ENCODE measurements at regions not wholly inside any gene's neighbourhood (a gene's known extent, or its start where the extent isn't known, plus 50 kb on each side); places are given as distances from the start of the nearest gene placed in this dataset.

DNA sequence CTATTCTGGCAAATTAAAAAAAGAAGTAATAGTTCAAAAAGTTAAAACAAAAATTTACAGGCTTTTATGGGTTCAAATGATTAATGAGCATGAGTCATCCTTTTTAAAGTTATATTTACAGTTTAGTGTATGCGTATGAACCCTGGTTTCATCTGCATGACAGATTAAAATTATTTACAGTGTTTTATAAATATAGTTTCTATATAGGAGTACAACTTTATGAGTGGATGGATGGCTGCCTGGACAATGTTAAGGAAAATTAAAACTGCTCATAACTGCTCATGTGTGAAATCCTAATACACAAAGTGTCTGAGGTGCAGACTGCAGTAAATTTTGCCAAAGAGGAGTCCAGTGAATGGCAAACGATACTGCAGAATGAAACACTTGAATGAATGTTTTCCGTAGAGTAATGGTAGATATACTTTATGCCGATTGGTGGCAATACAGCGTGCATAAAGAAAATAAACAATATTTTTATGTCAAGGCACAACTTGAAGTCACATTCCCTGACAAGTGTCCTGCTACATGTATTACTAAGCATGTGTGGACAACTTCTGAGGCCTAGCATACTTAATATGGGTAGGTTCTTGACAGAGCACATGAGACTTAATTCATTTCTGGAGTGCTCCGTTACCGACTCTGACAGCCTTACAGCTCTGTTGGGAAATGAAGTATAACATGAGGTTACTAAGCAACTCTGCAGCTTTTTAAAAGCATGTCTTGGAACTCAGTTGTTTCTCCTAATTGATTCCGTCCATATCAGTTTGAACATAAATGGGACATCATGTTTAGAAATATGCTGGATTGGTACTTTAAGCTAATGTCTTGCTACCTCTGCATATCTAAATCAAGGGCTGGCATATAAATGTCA lies 985.6 kb upstream of the PCDH7 start:
- no peaks in the 10 kb centered on the region for H3K79me2 ChIP-seq (ENCODE audit: low read depth)
- no TSS peak for BruUV-seq (replicated peaks)
- H3K4me1 ChIP-seq (replicated peaks; ENCODE audit: insufficient read depth): no peaks in the 10 kb centered on the region
- H4K20me1 ChIP-seq (ENCODE audit: insufficient read depth): no peaks in the 10 kb centered on the region
- POLR2A ChIA-PET (ENCODE audit: unreplicated experiment): no interaction called here
- no peaks in the 10 kb centered on the region for H3F3A ChIP-seq (ENCODE audit: insufficient read depth, low read depth)
- no peaks in the 10 kb centered on the region for H3K27me3 ChIP-seq (ENCODE audit: insufficient read depth, low read depth)
- no peak overlapping the region for H2AFZ ChIP-seq
- no peaks in the 10 kb centered on the region for H3K9me2 ChIP-seq (ENCODE audit: insufficient read depth)
- no peak overlapping the region for H3K4me3 ChIP-seq
- no peaks in the 10 kb centered on the region for H3K9me3 ChIP-seq (ENCODE audit: insufficient read depth, low read depth)
- H3K36me3 ChIP-seq (ENCODE audit: low read depth): no peaks in the 10 kb centered on the region
- intact Hi-C loops (cut with micrococcal nuclease; ENCODE audit: unreplicated experiment): no loop called here
- TF ChIP-seq EZH2 (IDR thresholded peaks at IDR 0.05; ENCODE audit: low read depth) (no peak), CTCF (conservative IDR thresholded peaks at IDR 0.05) (no peak)
- H3K27ac ChIP-seq: no peak overlapping the region
- no peak for DNase-seq
- CTCF ChIA-PET: no interaction called here
- H3K4me2 ChIP-seq: no peak overlapping the region

DNA sequence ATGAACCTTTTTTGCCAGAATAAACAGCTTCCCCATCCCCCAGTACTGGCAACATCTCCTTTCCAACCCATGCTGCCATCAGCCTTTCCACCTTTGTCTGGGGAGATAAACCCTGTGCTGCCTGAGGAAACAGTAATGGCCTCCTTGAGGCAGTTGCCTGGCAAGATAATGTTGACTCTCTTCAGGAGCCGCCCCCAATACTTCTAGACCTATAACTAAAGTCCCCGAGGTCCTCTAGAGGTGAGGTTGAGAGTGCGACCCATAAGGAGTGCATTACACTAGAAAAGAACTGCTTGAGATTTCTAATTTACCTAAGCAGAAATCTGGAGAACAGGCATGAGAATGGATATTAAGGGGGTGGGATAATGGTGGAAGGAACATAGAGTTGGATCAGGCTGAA lies 963.2 kb upstream of the PCDH7 start:
- Histone ChIP-seq H3K4me3 (no peak overlapping the region), H3K4me1 (replicated peaks; ENCODE audit: insufficient read depth) (no peaks in the 10 kb centered on the region), H3K27ac (no peak overlapping the region), H3F3A (ENCODE audit: insufficient read depth, low read depth) (no peaks in the 10 kb centered on the region), H3K79me2 (ENCODE audit: low read depth) (no peaks in the 10 kb centered on the region), H3K9me2 (ENCODE audit: insufficient read depth) (no peaks in the 10 kb centered on the region), H3K27me3 (ENCODE audit: insufficient read depth, low read depth) (no peaks in the 10 kb centered on the region), H3K9me3 (ENCODE audit: insufficient read depth, low read depth) (no peaks in the 10 kb centered on the region), H3K36me3 (ENCODE audit: low read depth) (no peaks in the 10 kb centered on the region), H2AFZ (no peak overlapping the region), H3K4me2 (no peak overlapping the region), H4K20me1 (ENCODE audit: insufficient read depth) (no peaks in the 10 kb centered on the region)
- no peak for DNase-seq
- TF ChIP-seq CTCF (conservative IDR thresholded peaks at IDR 0.05): no peak
- no peak for TF ChIP-seq EZH2 (IDR thresholded peaks at IDR 0.05; ENCODE audit: low read depth)
- ChIA-PET POLR2A (ENCODE audit: unreplicated experiment) (no interaction called here), CTCF (no interaction called here)
- intact Hi-C loops (cut with micrococcal nuclease; ENCODE audit: unreplicated experiment): no loop called here
- no TSS peak for BruUV-seq (replicated peaks)

- H3K27ac ChIP-seq: no peak overlapping the region
- H3K9me3 ChIP-seq (ENCODE audit: insufficient read depth, low read depth): no peaks in the 10 kb centered on the region
- H3K9me2 ChIP-seq (ENCODE audit: insufficient read depth): no peaks in the 10 kb centered on the region
- H3K4me1 ChIP-seq (replicated peaks; ENCODE audit: insufficient read depth): no peaks in the 10 kb centered on the region
- no peak overlapping the region for H2AFZ ChIP-seq
- H3K4me3 ChIP-seq: no peak overlapping the region
- H3K27me3 ChIP-seq (ENCODE audit: insufficient read depth, low read depth): no peaks in the 10 kb centered on the region
- TF ChIP-seq CTCF (conservative IDR thresholded peaks at IDR 0.05) (no peak), EZH2 (IDR thresholded peaks at IDR 0.05; ENCODE audit: low read depth) (no peak)
- intact Hi-C loops (cut with micrococcal nuclease; ENCODE audit: unreplicated experiment): no loop called here
- ChIA-PET POLR2A (ENCODE audit: unreplicated experiment) (no interaction called here), CTCF (no interaction called here)
- no peak overlapping the region for H3K4me2 ChIP-seq
- DNase-seq: no peak
- H3F3A ChIP-seq (ENCODE audit: insufficient read depth, low read depth): no peaks in the 10 kb centered on the region
- no peaks in the 10 kb centered on the region for H3K36me3 ChIP-seq (ENCODE audit: low read depth)
- no peaks in the 10 kb centered on the region for H3K79me2 ChIP-seq (ENCODE audit: low read depth)
- no TSS peak for BruUV-seq (replicated peaks)
- H4K20me1 ChIP-seq (ENCODE audit: insufficient read depth): no peaks in the 10 kb centered on the region
Observed at GRCh38 chr4:29762151-29762550, 958.0 kb upstream of the PCDH7 start.
